HG02870 (cell line): ENCODE measurements at regions not wholly inside any gene's neighbourhood (a gene's known extent, or its start where the extent isn't known, plus 50 kb on each side); places are given as distances from the start of the nearest gene placed in this dataset.

Experiments
- ATAC-seq: cut with Tn5 transposase; IDR thresholded peaks from one replicate; pipeline ENCODE4 v1.9.1; 2021; ENCODE audit warnings: mild to moderate bottlenecking, moderate library complexity; ENCODE audit not compliant: unreplicated experiment

DNA sequence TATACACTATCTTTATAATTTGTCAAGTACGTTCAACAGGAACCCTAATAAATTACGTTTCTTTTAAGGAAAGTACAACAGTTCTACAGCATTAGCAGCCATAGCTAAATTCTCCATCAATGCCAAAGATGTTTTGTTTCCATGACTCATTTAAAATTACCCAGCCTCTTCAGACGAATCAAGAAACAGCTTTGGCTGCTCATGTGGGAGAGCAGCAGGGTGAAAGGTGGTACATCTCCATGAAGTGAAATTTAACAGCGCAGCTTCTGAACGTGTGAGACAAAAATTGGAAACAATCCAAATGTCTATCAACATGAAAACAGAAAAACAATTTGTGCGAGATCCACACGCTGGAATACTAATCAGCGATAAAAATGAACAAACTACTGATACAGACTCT, 327.3 kb upstream of the CDH6 start:
- no peak for ATAC-seq

DNA sequence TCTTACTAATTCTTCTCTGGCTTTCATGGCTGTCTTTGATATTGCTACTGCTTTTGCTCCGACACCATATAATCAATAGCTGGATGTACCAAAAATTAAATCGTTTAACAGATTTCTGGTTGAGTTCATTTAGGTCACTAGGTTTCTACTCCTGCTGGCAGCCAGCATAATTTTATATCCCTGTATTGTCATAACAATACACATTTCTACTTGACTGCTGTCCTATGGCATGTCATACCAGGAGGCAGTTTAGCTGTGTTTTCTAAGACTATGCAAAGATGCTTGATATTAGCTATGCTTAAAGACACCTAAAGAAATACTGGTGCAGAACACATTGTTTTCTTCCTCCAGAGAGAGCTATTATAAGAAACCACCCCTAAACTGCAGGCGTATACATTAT, 337.2 kb upstream of the CDH6 start:
- no peak for ATAC-seq

DNA sequence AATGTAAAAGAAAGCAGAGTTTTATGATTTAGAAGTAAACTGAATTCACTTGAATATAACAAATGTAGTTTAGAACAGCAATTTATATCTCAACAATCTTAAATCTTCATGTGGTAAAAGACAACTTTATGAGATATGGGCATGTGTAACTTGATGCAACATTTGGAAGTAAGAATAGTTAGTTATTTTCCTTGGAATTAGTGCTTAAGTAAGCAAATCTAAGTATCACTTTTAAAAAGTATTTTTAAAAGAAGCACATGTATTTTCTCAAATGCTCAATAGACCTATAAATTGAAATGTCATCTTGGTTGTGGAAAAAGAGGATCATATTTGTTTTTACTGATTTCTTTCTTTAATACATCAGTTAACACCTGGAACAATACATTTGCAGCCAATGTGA, 340.3 kb upstream of the CDH6 start:
- no peak for ATAC-seq

DNA sequence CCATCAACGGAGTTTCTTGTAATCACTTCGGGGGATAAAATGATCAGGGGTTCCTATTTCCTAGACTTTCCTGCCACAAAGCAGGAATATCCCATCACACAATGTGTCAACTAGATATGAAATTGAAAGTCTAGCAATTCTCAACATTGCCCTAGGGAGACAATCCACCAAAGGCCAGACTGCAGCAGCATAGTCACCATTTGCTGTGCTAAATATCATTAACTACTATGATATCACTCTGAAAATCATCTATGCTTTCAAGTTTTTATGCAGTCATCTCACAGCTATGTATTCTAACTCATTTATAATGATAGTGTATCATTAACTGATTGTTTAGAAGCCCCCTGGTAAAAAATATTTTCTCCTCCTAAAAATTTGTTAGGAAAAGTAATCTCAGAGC, 342.6 kb upstream of the CDH6 start:
- ATAC-seq: no peak

DNA sequence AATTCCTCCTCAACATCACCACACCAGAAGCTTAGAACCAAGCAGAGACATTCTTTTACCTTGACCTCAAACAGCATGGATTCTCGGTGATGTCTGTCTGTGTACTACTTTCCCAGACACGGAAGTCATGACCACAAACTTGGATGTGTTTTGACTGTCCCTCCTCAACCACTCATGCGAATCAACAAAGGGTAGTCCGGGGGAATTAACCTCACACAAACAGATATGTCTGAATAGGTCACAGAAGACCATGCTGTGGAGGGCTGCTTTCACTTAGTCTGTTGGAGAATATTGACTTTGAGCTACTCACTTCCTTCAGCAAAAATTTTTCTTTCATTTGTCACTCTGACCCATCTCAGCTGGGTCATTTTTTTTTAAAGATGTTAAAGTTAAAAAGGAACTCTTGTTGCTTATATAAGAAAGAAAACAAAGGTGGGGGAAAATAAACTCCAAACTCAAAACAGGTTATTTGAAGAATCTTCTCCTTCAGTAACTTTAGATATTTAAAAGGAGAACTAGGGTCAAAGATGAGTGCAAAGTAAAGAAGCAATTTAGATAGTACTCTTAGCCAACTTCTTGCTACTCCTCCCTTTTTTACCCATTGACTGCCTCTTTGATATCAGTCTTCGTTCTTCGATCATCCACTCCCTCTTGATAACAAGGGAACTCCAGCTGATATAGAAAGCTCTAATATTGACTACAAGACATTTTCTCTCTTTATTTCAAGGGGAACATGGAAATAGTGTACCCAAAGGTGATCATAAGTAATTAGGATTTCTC, 343.4 kb upstream of the CDH6 start:
- ATAC-seq: no peak

DNA sequence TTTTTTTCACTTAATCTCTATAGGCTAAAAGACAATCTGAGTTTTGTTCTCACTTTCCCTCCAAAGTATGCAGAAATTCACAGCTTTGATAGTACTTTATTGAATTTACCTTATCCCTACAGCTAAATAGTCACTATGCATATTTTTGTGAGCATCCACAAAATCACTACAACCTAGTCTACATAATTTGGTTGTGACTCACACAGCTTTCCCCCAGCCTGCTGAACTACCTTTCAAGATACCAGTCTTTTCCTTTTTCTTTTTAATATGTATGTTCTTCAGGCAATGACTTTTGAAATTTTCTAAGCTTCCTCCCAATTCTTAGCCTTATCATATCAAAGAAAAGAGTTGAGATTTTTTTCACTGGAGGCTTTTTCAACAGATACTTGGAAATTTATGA, 347.3 kb upstream of the CDH6 start:
- ATAC-seq: no peak

DNA sequence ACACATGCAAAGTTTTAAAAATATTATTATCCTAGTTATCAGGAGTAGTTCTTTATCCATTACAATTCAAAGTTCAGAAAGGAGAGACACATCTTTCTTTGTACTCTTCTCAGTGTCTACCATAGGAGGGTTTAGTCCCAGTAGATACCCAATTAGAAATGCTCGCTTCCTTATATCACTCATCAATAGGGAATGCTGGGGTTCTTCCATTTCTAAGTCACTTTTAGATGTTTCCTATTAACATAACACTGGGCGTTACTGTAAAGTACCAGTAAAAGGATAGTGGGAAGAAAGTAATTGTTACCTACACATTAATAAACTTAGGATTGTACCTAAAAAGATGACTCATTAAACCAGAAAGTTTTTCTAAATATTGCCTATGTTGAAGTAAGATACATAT, 348.3 kb upstream of the CDH6 start:
- ATAC-seq: no peak

DNA sequence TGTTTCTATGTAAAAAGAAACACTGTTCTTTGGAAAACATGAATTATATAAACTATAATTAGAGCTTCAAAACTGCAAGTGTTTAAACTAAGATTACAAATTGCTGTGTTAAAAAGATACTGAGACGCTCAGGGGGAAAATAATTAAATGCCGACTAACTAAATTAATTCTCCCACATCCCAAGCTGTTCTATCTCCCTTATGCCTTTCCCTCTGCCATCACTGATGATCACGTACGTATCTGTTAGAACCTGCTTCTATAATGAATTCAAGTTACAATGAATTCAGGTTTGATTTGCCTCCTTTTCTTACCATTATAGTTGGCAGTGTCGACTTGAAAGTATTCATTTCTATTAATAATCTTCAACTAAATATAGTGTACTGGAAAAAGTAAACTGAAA, 349.9 kb upstream of the CDH6 start:
- ATAC-seq: no peak

DNA sequence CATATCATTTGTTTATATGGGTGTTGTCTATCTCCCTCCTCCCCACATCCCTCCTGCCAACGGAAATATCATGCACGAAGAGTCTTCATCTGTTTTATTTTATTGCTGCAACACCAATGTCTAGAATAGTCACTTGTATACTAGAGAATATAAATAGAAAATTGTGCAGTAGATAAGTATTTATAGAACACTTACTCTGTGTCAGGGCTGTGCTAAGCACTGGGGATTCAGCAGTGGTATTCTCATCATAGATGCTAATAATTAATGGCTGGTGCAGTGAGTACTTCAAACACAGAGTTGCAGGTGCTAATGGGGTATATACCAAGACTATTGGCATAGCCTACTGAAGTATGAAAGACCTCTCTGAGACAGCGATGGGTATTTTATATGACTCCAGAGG, 353.5 kb upstream of the CDH6 start:
- no peak for ATAC-seq

DNA sequence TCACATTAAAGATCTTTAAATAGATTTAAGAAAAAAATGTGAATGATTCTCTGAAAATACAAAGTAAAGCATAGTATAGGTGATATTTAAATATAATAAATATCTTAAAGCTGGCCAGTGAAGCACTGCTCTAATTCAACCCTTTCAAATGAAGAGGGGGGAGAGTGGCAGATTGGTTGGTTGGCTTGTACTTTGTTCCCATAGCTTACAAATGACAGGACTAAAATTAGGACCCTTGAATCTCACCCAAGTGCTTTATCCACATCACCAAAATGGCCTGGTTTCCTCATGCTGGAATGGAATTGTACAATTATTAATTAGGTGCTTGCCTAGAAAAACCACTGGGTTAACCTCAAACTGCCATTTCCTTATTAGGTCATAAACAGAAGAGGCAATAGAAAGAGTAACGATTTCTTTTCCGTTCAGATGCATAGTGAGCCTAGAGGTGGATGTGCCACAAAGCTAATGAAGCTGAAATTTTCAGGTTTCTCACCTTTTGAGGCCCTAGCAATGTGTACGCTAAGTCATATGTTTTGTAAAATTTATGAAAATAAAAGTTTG, 354.5 kb upstream of the CDH6 start:
- no peak for ATAC-seq

DNA sequence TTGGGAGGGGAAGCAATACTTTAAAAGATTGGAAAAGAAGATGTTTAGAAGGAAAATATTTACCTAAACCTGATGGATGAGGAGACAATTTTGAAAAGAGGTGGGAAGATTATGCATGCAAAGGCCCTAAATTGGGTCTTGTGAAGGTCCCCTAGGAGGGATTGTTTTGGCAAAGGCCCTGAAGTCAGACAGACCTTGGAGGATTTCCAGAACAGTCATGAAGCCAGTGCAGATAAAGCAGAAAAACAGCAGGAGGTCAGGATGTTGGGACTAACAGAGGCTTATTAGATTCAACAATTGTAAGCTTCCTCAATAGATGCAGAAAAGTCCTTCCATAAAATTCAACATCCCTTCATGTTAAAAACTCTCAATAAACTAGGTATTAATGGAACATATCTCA, 361.0 kb upstream of the CDH6 start:
- ATAC-seq: no peak

DNA sequence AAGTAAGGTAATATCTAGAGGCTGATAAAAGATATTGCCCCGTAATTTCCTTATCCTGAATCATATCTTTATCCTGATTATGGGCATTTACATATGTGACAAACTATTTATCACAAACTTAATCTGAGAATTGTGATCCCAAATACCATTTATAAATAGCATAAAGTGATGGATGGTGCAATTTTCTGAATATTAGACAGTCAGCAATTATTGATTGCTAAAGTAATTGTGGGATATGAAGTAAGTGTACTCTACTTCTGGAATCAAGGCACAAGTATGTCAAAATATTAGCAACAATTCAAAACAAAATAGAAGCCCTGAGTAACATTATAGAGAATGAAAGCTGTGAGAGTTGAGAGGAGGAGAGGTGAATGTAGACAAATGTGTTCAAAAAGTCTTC, 361.9 kb upstream of the CDH6 start:
- no peak for ATAC-seq

DNA sequence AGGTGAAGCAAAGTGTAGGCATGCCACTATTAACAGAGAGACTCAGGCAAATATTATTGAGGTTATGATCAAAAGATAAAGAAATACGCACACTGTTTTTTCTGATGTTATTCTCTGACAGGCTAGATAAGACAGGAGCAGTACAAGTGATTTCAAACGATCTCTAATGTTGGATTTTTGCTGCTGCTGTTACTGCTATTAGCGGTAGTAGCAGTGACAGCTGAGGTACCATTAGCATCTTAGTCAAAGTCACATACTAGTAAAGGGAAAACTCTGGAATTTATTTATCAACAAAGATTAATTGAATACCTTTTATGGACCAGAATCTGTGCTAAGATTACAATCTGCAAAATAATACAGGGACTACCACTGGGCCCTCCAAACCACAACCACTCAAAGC, 362.4 kb upstream of the CDH6 start:
- ATAC-seq: no peak

DNA sequence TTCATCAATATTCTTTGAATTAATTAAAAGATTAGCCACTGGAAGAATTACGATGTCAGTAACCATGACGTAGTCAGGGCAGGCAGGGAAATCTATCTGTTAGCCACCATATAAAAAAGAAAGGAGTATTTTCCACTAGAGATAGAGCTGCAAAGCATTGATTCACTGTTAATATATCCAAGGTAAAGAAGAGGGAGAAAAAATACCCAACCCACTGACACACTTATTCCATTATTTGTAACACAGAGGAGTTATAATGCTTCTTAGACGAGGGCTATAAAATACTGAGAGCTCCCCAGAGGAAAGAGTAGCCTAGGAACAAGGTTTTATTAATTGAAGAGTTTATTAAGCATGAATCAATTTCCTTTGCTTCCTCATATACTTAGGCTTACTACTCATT, 382.2 kb upstream of the CDH6 start:
- ATAC-seq: no peak

DNA sequence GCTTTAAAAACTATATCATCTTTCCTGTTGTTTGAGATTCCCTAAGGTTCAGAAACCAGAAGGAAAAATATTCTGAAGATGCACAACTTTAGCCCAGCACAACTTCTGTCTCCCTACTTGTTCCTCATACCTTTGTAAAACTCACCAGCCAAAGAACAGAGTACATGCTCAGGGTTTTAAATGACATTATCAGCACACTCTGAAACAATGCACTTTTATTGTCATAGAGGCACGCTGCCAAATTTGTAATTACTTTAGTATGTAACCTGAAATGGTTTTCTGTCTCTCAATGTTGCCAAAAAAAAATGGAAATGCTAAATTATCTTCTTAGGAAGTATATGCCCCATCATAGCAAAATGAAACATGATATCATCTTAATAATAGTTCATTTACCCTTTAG, 383.6 kb upstream of the CDH6 start:
- ATAC-seq: no peak

DNA sequence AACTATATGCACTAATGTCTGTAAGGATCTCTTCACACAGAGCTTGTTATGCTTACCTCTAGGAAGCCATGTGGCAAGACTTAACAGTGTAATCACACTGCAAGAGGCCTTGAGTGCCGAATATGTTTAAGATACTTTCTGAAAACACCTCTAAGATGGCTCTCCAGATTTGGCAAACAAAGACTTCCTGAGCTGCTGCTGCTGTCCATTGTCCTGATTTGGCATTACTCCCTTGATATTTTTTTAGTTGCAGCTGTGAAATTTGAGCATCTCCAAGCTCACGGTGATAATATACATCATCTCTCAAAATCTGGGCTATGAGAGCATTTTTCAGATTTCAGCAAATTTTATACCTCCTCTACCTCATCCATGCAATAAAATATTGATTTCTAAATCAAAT, 384.5 kb upstream of the CDH6 start:
- ATAC-seq: no peak

DNA sequence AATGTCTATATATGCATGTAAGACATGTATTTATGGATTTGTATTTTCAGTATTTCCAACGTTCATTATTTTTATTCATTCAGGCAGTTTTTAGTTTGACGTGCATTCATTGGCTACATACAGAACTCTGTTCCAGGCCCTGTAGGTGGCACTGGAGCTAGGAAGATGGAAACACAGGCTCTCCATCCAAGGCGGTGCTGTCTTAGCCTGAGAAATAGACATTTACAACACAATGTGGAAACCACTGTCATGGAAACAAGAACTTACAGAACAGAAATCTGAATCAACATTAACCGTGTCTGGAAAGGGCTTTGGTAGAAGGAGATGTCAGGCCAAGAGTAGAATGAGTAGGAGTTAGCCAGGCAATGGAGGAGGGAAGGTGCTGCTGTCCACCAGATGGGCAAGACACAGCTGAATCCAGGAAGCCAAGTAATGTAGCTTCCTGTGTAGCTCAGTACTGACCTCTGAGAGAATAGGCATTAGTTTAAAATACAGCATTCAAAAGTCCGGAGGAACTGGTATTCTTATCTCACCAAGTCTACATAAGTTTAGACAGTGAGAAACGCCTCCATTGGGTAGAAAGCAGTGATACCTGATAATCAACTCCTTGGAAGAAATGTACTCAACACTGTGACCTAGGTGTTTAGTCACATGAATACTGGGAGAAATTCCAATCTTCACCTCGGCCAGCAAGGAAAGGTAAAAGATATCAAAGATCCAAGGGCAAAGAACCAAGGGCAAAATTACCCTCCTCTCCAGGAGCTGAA, 388.6 kb upstream of the CDH6 start:
- no peak for ATAC-seq

DNA sequence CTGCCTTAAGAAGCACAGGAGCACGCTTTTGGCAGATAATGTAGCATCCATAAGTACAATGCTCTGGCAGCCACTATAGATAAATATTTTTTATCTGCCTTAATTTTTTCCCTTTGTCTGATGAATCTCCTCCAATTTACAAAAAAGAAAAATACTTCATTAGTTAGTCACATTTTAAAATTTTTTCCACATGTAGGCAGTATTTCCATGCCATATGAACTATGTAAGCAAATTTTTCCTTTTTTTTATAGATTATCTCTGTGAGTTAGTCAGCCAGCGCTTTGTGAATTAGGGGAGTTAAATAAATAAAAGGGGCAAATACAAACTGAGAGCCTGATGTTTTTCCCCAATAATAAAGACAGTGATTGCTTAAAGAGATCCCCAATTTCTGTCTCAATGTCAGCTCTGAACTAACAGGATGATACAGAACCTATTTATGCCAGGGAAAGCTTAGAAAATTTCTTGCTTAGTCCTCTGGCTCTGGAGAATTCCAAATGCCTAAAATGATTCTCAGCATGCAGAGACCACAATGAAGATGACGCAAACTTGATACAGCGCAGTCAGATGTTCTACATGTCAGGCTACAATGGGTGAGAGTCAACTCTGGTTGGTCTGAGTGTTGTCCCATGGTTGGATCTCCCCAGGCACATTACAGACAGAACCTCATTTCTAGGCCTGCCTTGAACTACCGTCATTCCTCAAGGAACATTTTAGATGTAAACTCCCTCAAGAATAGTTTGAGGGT, 390.4 kb upstream of the CDH6 start:
- no peak for ATAC-seq

DNA sequence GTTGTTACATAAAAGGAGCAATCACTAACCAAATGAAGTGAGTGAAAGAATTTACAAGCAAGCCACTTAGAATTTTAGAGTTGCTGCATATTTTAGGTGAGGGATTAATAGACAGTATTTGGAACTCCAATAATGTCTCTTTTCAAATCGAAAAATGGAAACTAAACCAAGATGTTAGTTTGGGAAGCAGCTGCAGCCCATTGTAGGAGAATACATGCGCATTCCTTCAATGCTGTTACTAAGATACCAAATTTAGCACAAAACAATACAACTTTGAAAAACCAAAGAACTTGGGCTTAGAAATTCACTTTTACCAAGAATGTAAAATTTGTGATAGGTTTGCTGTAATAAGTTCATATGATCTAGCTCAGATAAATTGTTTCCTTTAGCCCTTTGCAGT, 411.8 kb upstream of the CDH6 start:
- ATAC-seq: no peak

DNA sequence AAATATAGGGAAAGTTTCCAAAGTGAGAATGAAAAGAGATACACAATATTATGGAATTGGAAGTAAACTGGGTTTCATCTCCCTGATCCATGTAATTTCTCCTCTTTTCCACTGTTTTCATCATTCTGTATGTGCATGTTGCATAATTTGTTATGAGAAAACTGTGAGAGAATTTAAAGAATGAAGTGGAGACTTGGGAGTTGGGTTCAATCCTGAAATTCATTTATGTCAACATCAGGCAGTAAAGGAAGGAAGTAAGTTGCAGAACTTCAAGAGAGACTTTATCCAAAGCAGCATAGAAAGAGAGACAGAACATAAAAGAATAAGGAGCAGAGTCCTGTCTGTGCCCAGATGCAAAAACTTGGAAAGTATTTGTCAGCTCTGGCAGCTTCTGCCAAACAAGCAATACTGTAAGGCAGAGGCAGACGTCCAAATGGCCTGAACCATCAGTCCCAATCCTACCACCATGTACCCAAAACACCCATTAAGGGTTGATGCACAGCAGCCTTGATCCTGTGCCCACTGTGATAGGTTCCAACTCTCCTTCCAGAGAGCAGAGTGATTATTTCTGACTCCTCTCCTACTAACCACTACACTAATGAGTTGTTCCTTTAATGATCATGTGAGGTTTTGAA, 425.3 kb upstream of the CDH6 start:
- ATAC-seq: no peak

DNA sequence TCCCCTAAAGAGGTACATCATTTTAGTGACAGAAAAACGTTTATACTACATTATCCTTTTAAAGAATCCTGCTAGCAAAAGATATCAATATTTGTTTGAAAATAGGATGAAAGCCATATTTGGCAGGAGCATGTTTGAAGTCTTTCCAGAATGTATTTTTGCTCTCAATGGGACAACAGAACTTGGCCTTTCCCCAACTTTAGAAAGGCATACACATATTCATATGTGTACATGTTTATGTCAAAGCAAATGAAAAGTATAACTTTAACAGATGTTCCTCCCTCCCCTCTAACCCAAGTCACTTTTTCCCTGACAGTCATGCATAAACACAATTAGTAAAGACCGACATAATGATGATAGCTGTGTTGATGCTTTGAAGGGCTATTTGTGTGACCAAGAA, 427.8 kb upstream of the CDH6 start:
- ATAC-seq: no peak
